ENCODE measurements at regions not wholly inside any gene's neighbourhood (a gene's known extent, or its start where the extent isn't known, plus 50 kb on each side); places are given as distances from the start of the nearest gene placed in this dataset.
A peak's percentile ranks its signal among the peaks of the same experiment; 100 is the strongest.
"Not testable (repeated sequence)": the region's sequence is repeated elsewhere in the genome, so short reads cannot be mapped to it uniquely, and the experiment has no call there.

DNA sequence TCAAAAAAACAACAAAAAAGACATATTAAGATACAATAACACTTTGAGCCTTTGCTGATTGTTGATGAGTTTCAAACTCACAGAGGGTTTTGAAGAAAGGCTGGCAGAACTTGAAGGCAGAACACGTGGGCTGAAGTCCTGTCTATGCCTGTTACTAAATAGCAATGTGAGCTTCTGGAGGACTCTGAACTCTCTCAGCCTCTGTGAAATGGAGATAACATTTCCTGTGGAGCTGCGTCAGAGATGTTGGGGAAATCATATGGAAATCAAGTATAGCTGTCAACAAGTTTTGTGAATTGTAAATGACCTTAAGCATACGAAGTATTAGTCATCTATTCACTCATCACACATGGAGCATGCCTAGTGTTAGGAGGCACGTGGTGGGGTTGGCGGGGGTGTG lies 130.4 kb upstream of the ERV3-1 start:
- H3K36me3 Mint-ChIP-seq (ENCODE audit: insufficient read depth, unreplicated experiment); DNase-seq (ENCODE audit: unreplicated experiment); H3K4me1 Mint-ChIP-seq (ENCODE audit: insufficient read depth, unreplicated experiment); H3K27me3 Mint-ChIP-seq (ENCODE audit: insufficient read depth, unreplicated experiment); H3K27ac Mint-ChIP-seq (ENCODE audit: low read depth, unreplicated experiment); H3K4me3 Mint-ChIP-seq (ENCODE audit: unreplicated experiment); CTCF ChIA-PET; BruUV-seq (replicated peaks); intact Hi-C loops (cut with micrococcal nuclease); H3K9me3 Mint-ChIP-seq (ENCODE audit: unreplicated experiment); POLR2A ChIA-PET: not testable (repeated sequence)

GRCh38 chr7:65133087-65133486 lies 126.6 kb upstream of the ERV3-1 start:
- not testable (repeated sequence) for H3K4me3 Mint-ChIP-seq (ENCODE audit: unreplicated experiment); H3K36me3 Mint-ChIP-seq (ENCODE audit: insufficient read depth, unreplicated experiment); H3K4me1 Mint-ChIP-seq (ENCODE audit: insufficient read depth, unreplicated experiment)

DNA sequence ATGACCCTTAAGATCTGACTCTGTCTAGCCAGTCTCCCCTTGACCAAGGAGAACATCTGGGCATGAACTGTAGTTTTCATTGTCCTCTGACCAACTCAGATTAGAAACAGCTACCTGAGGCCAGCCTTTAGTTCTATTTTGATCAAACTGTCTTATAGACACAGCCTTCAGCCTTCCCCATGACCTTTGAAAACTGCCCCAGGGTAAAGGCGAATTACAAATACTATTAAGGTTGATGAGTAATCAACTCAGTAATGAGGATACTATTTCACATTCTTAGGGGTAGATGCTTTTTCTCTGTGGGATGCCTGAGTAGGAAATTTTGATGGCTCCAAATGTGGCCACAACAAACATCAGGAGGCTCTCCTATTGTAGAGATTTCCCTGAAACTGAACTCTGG lies 125.8 kb upstream of the ERV3-1 start:
- H3K4me1 Mint-ChIP-seq (ENCODE audit: insufficient read depth, unreplicated experiment); H3K27me3 Mint-ChIP-seq (ENCODE audit: insufficient read depth, unreplicated experiment); DNase-seq (ENCODE audit: unreplicated experiment); H3K4me3 Mint-ChIP-seq (ENCODE audit: unreplicated experiment); CTCF ChIA-PET; H3K27ac Mint-ChIP-seq (ENCODE audit: low read depth, unreplicated experiment); BruUV-seq (replicated peaks); intact Hi-C loops (cut with micrococcal nuclease); POLR2A ChIA-PET; H3K36me3 Mint-ChIP-seq (ENCODE audit: insufficient read depth, unreplicated experiment); H3K9me3 Mint-ChIP-seq (ENCODE audit: unreplicated experiment): not testable (repeated sequence)

More at GRCh38 chr7:65133087-65133486, 126.6 kb upstream of the ERV3-1 start:
- H3K27me3 Mint-ChIP-seq (ENCODE audit: insufficient read depth, unreplicated experiment); CTCF ChIA-PET; H3K9me3 Mint-ChIP-seq (ENCODE audit: unreplicated experiment); DNase-seq (ENCODE audit: unreplicated experiment); POLR2A ChIA-PET; H3K27ac Mint-ChIP-seq (ENCODE audit: low read depth, unreplicated experiment); BruUV-seq (replicated peaks); intact Hi-C loops (cut with micrococcal nuclease): not testable (repeated sequence)

- DNase-seq (ENCODE audit: unreplicated experiment); CTCF ChIA-PET; POLR2A ChIA-PET; H3K9me3 Mint-ChIP-seq (ENCODE audit: unreplicated experiment); H3K4me3 Mint-ChIP-seq (ENCODE audit: unreplicated experiment); intact Hi-C loops (cut with micrococcal nuclease); H3K36me3 Mint-ChIP-seq (ENCODE audit: insufficient read depth, unreplicated experiment); H3K4me1 Mint-ChIP-seq (ENCODE audit: insufficient read depth, unreplicated experiment); H3K27ac Mint-ChIP-seq (ENCODE audit: low read depth, unreplicated experiment); BruUV-seq (replicated peaks); H3K27me3 Mint-ChIP-seq (ENCODE audit: insufficient read depth, unreplicated experiment): not testable (repeated sequence)
These were observed 120.9 kb upstream of the ERV3-1 start for GRCh38 chr7:65127364-65127763.

DNA sequence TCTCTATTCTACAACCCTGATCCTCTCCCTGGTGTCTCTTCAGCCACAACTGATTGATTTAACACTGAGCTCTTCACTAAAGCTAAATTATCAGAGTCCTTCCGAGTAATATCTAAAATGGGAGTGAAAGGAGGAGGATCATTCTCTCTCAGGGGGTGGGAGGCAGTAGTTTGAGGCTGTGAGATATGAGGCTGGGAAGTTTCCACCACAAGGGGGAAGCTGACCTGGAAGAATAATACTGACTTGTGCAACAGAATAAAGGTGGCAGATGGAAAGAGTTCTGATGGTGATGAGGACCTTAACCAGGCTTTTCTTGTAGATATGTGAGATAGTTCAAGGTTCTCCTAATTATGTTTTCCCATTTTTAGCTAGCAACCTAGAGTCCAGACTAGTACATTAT lies 118.1 kb upstream of the ERV3-1 start:
- intact Hi-C loops (cut with micrococcal nuclease); H3K27me3 Mint-ChIP-seq (ENCODE audit: insufficient read depth, unreplicated experiment); H3K4me3 Mint-ChIP-seq (ENCODE audit: unreplicated experiment); H3K36me3 Mint-ChIP-seq (ENCODE audit: insufficient read depth, unreplicated experiment); H3K27ac Mint-ChIP-seq (ENCODE audit: low read depth, unreplicated experiment); BruUV-seq (replicated peaks); DNase-seq (ENCODE audit: unreplicated experiment); H3K4me1 Mint-ChIP-seq (ENCODE audit: insufficient read depth, unreplicated experiment); POLR2A ChIA-PET; CTCF ChIA-PET; H3K9me3 Mint-ChIP-seq (ENCODE audit: unreplicated experiment): not testable (repeated sequence)

GRCh38 chr7:65105650-65106203 lies 99.2 kb upstream of the ERV3-1 start:
- not testable (repeated sequence) for DNase-seq (ENCODE audit: unreplicated experiment)

GRCh38 chr7:65100499-65100898 lies 94.0 kb upstream of the ERV3-1 start:
- H3K4me1 Mint-ChIP-seq (ENCODE audit: insufficient read depth, unreplicated experiment); intact Hi-C loops (cut with micrococcal nuclease); H3K4me3 Mint-ChIP-seq (ENCODE audit: unreplicated experiment); POLR2A ChIA-PET; CTCF ChIA-PET; BruUV-seq (replicated peaks); H3K36me3 Mint-ChIP-seq (ENCODE audit: insufficient read depth, unreplicated experiment); DNase-seq (ENCODE audit: unreplicated experiment); H3K9me3 Mint-ChIP-seq (ENCODE audit: unreplicated experiment); H3K27me3 Mint-ChIP-seq (ENCODE audit: insufficient read depth, unreplicated experiment); H3K27ac Mint-ChIP-seq (ENCODE audit: low read depth, unreplicated experiment): not testable (repeated sequence)

More at GRCh38 chr7:65105650-65106203, 99.2 kb upstream of the ERV3-1 start:
- H3K4me3 Mint-ChIP-seq (ENCODE audit: unreplicated experiment); POLR2A ChIA-PET; intact Hi-C loops (cut with micrococcal nuclease); H3K27ac Mint-ChIP-seq (ENCODE audit: low read depth, unreplicated experiment); H3K27me3 Mint-ChIP-seq (ENCODE audit: insufficient read depth, unreplicated experiment); CTCF ChIA-PET; H3K9me3 Mint-ChIP-seq (ENCODE audit: unreplicated experiment); H3K36me3 Mint-ChIP-seq (ENCODE audit: insufficient read depth, unreplicated experiment); H3K4me1 Mint-ChIP-seq (ENCODE audit: insufficient read depth, unreplicated experiment); BruUV-seq (replicated peaks): not testable (repeated sequence)

DNA sequence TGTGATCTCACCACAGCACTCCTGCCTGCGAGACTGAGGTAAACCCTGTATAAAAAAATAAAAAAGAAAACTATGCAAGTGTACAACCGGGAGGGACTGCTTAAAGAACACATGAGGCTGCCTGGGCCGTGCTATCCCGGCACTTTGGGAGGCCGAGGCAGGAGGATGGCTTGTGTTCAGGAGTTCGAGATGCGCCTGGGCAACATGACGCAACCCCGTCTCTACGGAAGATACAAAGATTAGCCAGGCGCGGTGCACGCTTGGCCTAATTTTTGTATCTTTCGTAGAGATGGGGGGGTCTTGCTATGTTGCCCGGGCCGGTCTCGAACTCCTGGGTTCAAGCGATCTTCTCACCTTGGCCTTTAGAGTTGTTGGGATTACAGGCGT lies 75.2 kb upstream of the ERV3-1 start:
- DNase-seq (ENCODE audit: unreplicated experiment); BruUV-seq (replicated peaks); H3K27me3 Mint-ChIP-seq (ENCODE audit: insufficient read depth, unreplicated experiment); H3K36me3 Mint-ChIP-seq (ENCODE audit: insufficient read depth, unreplicated experiment); CTCF ChIA-PET; intact Hi-C loops (cut with micrococcal nuclease); H3K9me3 Mint-ChIP-seq (ENCODE audit: unreplicated experiment); H3K4me1 Mint-ChIP-seq (ENCODE audit: insufficient read depth, unreplicated experiment): not testable (repeated sequence)
- H3K27ac Mint-ChIP-seq (ENCODE audit: low read depth, unreplicated experiment): peak overlapping the region; percentile 91
- H3K4me3 Mint-ChIP-seq (ENCODE audit: unreplicated experiment): peak overlapping the region; percentile 83
- POLR2A ChIA-PET: interaction anchor here (0.8 to 1.7 kb wide), 4 partner anchors 43 to 292 kb away, joined by 3 to 11 read pairs (median 4); partner anchors contain the start of genes ERV3-1 and ZNF92

DNA sequence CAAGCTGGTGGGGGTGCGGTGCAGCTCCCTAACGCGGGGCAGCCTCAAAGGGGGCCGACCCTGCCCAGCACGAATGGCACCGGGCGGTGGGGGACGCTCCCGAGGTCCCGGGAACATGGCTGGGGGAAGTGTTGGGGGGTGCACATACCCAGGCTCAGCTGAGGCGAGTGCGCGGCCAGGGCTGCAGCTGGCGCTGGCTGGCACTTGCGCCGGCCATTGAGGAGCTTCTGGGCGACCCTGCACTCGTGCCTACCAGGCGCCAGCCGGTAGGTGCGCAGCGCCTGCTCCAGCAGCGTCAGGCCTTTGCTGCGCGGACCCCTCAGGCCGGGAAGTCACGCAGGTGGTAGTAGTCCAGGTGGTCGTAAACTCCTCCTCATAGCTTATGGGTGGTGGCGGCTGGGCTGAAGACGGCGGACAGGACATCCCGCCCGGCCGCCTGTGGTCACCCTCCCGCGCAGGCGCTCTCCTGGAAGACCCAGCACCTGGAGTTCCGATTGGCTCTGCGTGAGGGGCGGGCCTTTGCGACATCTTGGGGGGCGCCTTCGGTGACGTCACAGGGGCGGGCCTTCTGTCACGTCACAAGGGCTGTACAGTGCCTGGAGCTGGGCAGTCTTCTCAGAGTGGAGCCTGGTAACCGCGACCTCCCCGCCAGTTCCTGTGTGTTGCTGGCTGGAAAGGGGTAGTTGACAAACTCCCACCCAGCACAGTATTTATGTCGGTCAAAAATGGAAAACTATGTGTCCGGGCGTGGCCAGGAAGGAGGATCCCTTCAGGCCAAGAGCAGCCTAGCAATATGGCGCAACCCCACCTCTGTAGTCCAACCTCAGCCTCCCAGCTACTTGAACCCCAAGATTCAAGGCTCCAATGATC lies 74.5 kb upstream of the ERV3-1 start:
- BruUV-seq (replicated peaks): TSS peak; percentile 72
- peak overlapping the region; percentile 91 for H3K27ac Mint-ChIP-seq (ENCODE audit: low read depth, unreplicated experiment)
- DNase-seq (ENCODE audit: unreplicated experiment): peak; percentile 88
- H3K4me1 Mint-ChIP-seq (ENCODE audit: insufficient read depth, unreplicated experiment); CTCF ChIA-PET; H3K36me3 Mint-ChIP-seq (ENCODE audit: insufficient read depth, unreplicated experiment); intact Hi-C loops (cut with micrococcal nuclease); H3K9me3 Mint-ChIP-seq (ENCODE audit: unreplicated experiment); H3K27me3 Mint-ChIP-seq (ENCODE audit: insufficient read depth, unreplicated experiment): not testable (repeated sequence)
- H3K4me3 Mint-ChIP-seq (ENCODE audit: unreplicated experiment): peak overlapping the region; percentile 83
- POLR2A ChIA-PET: interaction anchor here (0.8 to 1.7 kb wide), 4 partner anchors 43 to 293 kb away, joined by 3 to 11 read pairs (median 4); partner anchors contain the start of genes ERV3-1 and ZNF92
